ENCODE measurements at regions not wholly inside any gene's neighbourhood (a gene's known extent, or its start where the extent isn't known, plus 50 kb on each side); places are given as distances from the start of the nearest gene placed in this dataset.

- FAIRE-seq = peak; percentile 85
These were observed 132.3 kb downstream of the SNAPC1 start for GRCh38 chr14:61894452-61895077.

GRCh38 chr14:61897300-61897699 is 135.1 kb downstream of the SNAPC1 start:
- no peak for FAIRE-seq

DNA sequence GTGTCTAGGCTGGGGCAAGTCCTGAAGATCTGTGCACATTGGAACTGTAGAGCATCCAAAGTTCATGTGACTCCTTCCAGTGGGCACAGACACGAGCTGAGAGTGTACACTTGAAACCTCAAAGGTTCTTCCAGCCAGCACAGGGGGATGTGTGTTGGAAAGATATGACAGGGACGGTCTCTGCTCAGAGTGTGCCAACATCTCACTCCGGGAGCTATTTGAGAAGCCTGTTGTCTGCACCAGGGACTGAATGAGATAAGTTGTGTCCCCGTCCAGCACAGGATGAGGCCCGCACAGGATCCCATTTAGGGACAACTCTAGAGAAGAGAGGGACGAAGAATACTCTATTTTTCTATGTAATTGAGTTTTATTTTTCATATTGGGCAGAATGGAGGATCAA is 136.3 kb downstream of the SNAPC1 start:
- FAIRE-seq = no peak

DNA sequence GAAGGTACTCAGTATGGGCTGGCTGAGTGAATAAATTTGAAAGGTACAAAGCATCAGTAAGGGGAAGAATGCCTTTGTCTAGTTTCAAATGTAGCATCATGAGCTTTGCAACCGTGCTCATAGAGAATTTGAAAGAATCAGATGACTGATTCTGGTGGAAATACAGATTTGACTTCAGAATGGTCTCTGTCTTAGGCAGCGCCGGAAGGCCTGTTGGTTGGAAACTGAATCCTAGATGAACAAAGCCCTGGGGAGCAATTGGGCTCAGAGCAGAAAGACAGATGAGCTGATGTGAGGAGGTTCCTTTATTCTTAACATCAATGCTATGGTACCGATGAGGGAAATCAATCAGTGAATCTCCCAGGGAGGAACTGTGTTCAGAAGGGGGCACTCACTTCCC is 137.3 kb downstream of the SNAPC1 start:
- FAIRE-seq = no peak

DNA sequence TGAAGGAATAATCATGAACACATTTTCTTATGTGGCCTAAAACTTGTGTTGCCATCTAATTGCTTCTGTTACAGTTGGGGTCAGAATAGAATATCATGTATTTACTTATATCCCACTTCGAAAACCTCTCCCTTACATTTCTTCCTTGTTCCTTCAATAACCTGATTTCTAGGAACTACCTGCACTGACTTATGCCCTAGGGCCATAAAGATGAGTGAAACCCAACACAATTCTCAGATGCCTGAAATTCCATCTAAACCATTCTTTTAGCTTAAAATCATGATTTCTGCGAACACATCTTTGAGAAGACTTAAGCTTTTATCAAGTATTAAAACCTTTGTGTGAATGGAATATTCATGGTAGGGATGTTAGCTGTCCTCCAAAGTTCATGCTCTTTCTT is 142.7 kb downstream of the SNAPC1 start:
- FAIRE-seq = no peak

GRCh38 chr14:61911574-61911973 is 149.4 kb downstream of the SNAPC1 start:
- FAIRE-seq = no peak

DNA sequence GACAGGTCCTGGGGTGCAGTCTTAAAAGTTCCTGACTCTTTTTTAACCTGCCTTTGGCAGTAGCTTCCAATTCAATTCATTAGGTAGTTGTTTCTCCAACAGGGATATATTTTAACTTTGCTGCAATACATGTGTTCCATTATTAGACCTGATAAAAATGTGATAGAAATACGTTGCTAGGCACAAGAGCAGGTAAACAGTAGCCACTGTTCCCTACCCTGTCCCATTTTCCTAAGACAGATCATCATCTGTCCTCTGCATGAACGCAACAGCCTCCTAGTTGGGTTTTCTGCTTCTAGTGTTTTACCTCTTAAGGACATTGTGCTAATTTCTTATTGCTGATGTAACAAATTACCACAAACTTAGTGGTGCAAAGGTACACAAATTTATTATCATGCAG is 156.8 kb downstream of the SNAPC1 start:
- no peak for FAIRE-seq

GRCh38 chr14:61923348-61923747 is 161.1 kb downstream of the SNAPC1 start:
- no peak for FAIRE-seq

- FAIRE-seq = no peak
These were observed 162.8 kb downstream of the SNAPC1 start for GRCh38 chr14:61925043-61925442.

GRCh38 chr14:61925732-61926435 is 163.7 kb downstream of the SNAPC1 start:
- FAIRE-seq = no peak

DNA sequence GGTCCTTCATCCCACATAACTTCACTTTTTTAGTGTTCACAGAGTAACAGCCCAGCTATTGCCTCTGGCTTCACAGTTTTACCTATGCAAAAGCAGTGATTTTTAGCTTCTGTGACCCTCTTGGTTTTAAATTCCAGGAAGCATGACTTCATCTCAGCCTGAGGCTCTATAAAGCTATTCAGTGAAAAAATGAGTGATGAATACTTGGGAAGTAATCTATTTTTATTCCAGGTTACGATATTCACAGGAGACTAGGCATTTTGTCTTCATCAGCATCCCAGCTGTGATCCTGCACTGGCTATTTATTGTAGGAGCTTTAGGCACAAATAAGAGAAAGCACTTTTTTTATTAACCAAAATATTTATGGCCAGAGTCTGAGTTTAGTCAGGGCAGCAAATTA is 164.8 kb downstream of the SNAPC1 start:
- FAIRE-seq = no peak

GRCh38 chr14:61927520-61927919 is 165.3 kb downstream of the SNAPC1 start:
- FAIRE-seq = no peak

DNA sequence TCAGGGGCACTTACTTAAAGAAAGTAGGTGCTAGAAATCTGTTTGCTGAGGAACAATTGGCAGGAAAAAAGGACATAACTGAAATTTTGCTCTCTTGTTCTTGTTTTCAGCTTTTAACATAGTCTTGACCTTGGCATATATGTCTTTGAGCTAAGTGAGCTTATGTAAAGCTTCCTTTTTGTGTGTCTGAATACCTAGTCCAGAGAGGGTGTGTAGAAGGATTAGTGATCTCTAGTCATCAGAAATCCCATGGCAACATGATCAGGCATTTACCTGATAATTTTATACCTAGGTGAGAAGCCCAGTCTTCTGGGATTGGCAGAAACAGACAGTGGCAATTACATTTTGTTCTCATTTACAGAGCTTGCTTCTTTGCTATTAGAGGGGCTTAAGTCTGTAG is 166.1 kb downstream of the SNAPC1 start:
- FAIRE-seq = no peak

- no peak for FAIRE-seq
These were observed 166.5 kb downstream of the SNAPC1 start for GRCh38 chr14:61928701-61929100.

DNA sequence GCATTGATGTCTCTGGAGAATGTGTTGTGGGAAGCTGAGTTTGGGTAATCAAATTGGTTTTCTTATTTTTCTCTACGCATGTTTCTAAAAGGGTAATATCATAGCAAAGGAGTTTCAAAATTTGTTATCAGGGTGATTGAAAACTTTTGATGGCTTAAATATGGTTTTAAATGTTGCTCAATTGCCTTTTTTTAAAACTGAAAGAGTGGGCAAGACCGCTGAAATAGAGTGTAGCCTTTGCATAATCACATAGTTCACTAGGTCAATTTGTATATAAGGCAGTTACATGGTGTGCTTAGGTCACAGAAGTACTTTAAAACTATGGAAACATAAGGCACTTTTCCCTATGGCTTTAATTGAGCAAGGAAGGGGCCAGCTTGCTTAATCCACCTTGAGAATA is 167.4 kb downstream of the SNAPC1 start:
- FAIRE-seq = no peak

DNA sequence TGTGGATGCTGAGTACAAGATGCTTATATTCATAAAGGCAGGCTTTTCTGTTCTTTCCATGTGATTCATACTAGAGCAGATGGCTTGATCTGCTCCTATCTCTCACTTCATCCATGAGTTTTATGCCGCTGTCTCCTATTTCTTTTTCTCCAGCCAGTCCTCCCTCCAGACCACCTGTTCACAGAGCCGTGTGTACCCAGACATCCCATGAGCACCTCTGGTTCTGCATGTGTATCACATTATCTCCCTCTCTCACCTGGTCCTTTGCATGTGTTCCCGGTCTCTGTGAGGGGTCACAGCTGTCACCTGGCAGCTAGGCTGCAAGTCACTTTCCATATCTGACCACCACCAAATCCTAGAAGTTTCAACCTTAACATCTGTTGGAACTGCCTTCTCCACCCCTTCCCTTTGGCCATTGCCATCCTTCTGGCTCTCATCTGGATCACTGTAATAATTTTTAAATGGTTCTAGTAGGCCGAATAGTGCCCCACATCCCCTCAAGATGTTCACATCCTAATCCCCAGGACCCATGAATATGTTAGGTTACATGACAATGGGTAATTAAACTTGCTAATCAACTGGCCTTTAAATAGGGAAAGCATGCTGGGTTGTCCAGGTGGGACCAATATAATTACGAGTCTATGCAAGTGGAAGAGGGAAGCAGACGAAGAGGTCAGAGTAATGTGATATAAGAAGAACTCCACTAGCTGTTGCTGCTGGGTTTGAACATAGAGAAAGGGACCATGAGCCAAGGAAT is 168.1 kb downstream of the SNAPC1 start:
- FAIRE-seq = no peak

DNA sequence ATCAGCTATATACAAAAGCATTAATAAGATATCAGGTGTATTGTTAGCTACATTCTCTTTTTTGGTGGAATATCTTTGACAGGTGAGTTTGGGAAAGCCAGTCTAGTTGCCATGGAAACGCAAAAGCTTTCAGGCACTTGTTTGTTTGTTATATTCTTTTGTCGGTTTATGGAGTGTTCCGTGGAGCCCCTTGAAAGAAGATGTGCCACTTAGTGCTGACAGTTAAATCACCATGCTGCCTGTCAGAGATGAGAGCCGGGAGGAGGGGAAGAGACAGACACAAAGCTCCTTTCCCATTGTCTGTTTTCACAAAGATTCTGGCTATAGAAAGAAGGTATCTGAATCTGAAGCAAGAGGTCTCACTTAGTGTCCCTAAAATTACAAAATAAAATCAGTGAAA is 170.8 kb downstream of the SNAPC1 start:
- no peak for FAIRE-seq

- no peak for FAIRE-seq
These were observed 172.2 kb downstream of the SNAPC1 start for GRCh38 chr14:61934385-61934784.

- no peak for FAIRE-seq
These were observed 177.6 kb downstream of the SNAPC1 start for GRCh38 chr14:61939776-61940175.

GRCh38 chr14:61940666-61941420 is 178.6 kb downstream of the SNAPC1 start:
- FAIRE-seq = no peak

GRCh38 chr14:61941421-61942150 is 179.4 kb downstream of the SNAPC1 start:
- FAIRE-seq = no peak

GRCh38 chr14:61948376-61948775 is 186.2 kb downstream of the SNAPC1 start:
- FAIRE-seq = no peak

DNA sequence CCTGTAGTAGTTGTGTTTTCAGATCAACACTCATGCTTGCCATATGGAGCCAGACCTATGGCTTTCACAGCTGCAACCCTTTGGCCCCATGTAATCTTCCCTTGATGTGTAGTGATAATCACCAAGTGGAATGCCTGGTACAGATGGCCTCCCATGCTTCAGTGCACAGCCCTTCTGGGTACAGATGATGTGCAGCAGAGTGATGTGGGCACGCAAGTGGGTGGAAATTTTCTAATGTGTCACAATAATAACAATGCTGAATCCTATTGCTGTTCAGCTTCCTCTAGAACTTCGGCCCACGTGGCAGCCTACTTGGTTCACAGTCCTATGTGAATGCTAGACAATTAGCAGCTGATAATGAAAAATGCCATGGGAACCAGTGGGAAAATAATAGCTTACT is 188.1 kb downstream of the SNAPC1 start:
- no peak for FAIRE-seq
